PC-3 (cell line): ENCODE measurements at regions not wholly inside any gene's neighbourhood (a gene's known extent, or its start where the extent isn't known, plus 50 kb on each side); places are given as distances from the start of the nearest gene placed in this dataset.

Source experiments
- ATAC-seq: fragments of 200-7000 bp; cut with Tn5 transposase; 2 replicates; pipeline ENCODE4 v1.9.1; 2020; ENCODE audit warnings: mild to moderate bottlenecking, moderate library complexity
- BruUV-seq: library from RNA; stranded (reverse); fragments of 400-500 nt; replicated peaks from 2 replicates; lab custom pipeline; 2021; lab: Mats Ljungman, UMichigan
- CTCF ChIA-PET: fragments of 300-600 bp; sonication (Branson Sonifier 250); formaldehyde crosslinking; loops from one replicate; lab custom pipeline; 2022; ENCODE audit warnings: antibody characterized with exemption; lab: Charles Lee
- POLR2A ChIA-PET: fragments of 300-600 bp; sonication (Branson Sonifier 250); formaldehyde crosslinking; loops from one replicate; lab custom pipeline; 2022; ENCODE audit warnings: antibody characterized with exemption; ENCODE audit not compliant: unreplicated experiment; lab: Charles Lee
- DNase-seq: peaks from one replicate; pipeline ENCODE4 v3.0.0-alpha.2; 2015
- H2AFZ ChIP-seq: fragments of 300-600 bp; sonication (generic); 2 replicates; pipeline ENCODE4 v1.6.0; 2016; ENCODE audit warnings: antibody characterized with exemption, low read length
- H3F3A ChIP-seq: fragments of 300-600 bp; sonication (generic); one replicate; pipeline ENCODE4 v1.6.0; 2017; ENCODE audit warnings: antibody characterized with exemption, low read length, control low read depth, mild to moderate bottlenecking; ENCODE audit not compliant: unreplicated experiment
- H3K27ac ChIP-seq: fragments of 300-600 bp; sonication (generic); 2 replicates; pipeline ENCODE4 v1.5.1; 2016; ENCODE audit warnings: mild to moderate bottlenecking, low read length
- H3K27me3 ChIP-seq: fragments of 300-600 bp; sonication (generic); 2 replicates; pipeline ENCODE4 v1.6.1; 2016; ENCODE audit warnings: low read length, mixed read lengths
- H3K36me3 ChIP-seq: fragments of 300-600 bp; sonication (generic); 2 replicates; pipeline ENCODE4 v1.6.1; 2016; ENCODE audit warnings: low read depth, mixed run types, low read length, mixed read lengths
- H3K4me1 ChIP-seq: fragments of 300-600 bp; sonication (generic); 2 replicates; pipeline ENCODE4 v1.5.1; 2016; ENCODE audit warnings: low read length; ENCODE audit not compliant: insufficient read depth
- H3K4me2 ChIP-seq: fragments of 300-600 bp; sonication (generic); 2 replicates; pipeline ENCODE4 v1.6.0; 2016; ENCODE audit warnings: low read length
- H3K4me3 ChIP-seq: fragments of 300-600 bp; sonication (generic); 2 replicates; pipeline ENCODE4 v1.5.1; 2016; ENCODE audit warnings: mild to moderate bottlenecking, low read length, mixed read lengths
- H3K79me2 ChIP-seq: fragments of 300-600 bp; sonication (generic); 2 replicates; pipeline ENCODE4 v1.6.1; 2017; ENCODE audit warnings: low read length, mixed read lengths
- H3K9ac ChIP-seq: fragments of 300-600 bp; sonication (generic); 2 replicates; pipeline ENCODE4 v1.6.0; 2016; ENCODE audit warnings: mild to moderate bottlenecking, low read length
- H3K9me2 ChIP-seq: fragments of 300-600 bp; sonication (generic); replicated peaks from 2 replicates; pipeline ENCODE4 v1.6.1; 2016; ENCODE audit warnings: mixed run types, low read length, mixed read lengths
- H3K9me3 ChIP-seq: fragments of 300-600 bp; sonication (generic); 2 replicates; pipeline ENCODE4 v1.6.1; 2016; ENCODE audit warnings: low read length, mixed read lengths
- H4K20me1 ChIP-seq: fragments of 300-600 bp; sonication (generic); 2 replicates; pipeline ENCODE4 v1.6.1; 2016; ENCODE audit warnings: low read length, mixed read lengths
- CTCF ChIP-seq: fragments of 300-600 bp; sonication (generic); conservative IDR thresholded peaks from 2 replicates; pipeline ENCODE4 v1.5.1; 2017; ENCODE audit warnings: antibody characterized with exemption, low read depth, mild to moderate bottlenecking, low read length
- EZH2 ChIP-seq: fragments of 300-600 bp; sonication (generic); IDR thresholded peaks from one replicate; pipeline ENCODE4 v1.6.1; 2017; ENCODE audit warnings: antibody characterized with exemption, mild to moderate bottlenecking, low read length; ENCODE audit not compliant: unreplicated experiment
- EZH2phosphoT487 ChIP-seq: fragments of 300-600 bp; sonication (generic); IDR thresholded peaks from 2 replicates; pipeline ENCODE4 v1.6.1; 2018; ENCODE audit warnings: mild to moderate bottlenecking, antibody characterized with exemption, low read length, borderline replicate concordance
- intact Hi-C: fragments of 100-400 bp; cut with micrococcal nuclease; formaldehyde crosslinking; loops from 2 replicates; pipeline ENCODE4 v1.9.0; 2023

- Histone ChIP-seq H3K9me2 (no peaks in the 10 kb centered on the region), H2AFZ (no peak overlapping the region), H3K36me3 (no peaks in the 10 kb centered on the region), H3K27ac (no peak overlapping the region), H3K4me3 (no peak overlapping the region), H4K20me1 (no peaks in the 10 kb centered on the region), H3K4me1 (no peaks in the 10 kb centered on the region), H3F3A (no peaks in the 10 kb centered on the region), H3K9me3 (no peaks in the 10 kb centered on the region), H3K79me2 (no peaks in the 10 kb centered on the region), H3K27me3 (0 out of 2 replicates have a peak, but pooled peaks cover 5% of the 10 kb centered on the region), H3K4me2 (no peak overlapping the region), H3K9ac (no peak overlapping the region)
- no peak for TF ChIP-seq EZH2phosphoT487
- no peak for TF ChIP-seq EZH2
- TF ChIP-seq CTCF, result no peak
- ChIA-PET CTCF (no interaction called here), POLR2A (no interaction called here)
- intact Hi-C loops, result no loop called here
- DNase-seq (no peak), ATAC-seq (no peak)
- no TSS peak for BruUV-seq
These were observed 118.9 kb upstream of the IRX3 start for GRCh38 chr16:54405478-54405877.

- CTCF ChIA-PET, result no interaction called here
- intact Hi-C loops, result no loop called here
- no peaks in the 10 kb centered on the region for H3K9me2 ChIP-seq
- no peaks in the 10 kb centered on the region for H3K4me1 ChIP-seq
- H3K9me3 ChIP-seq, result no peaks in the 10 kb centered on the region
- H2AFZ ChIP-seq, result no peak overlapping the region
- H3F3A ChIP-seq, result no peaks in the 10 kb centered on the region
- POLR2A ChIA-PET, result no interaction called here
- DNase-seq (no peak), ATAC-seq (no peak)
- H3K9ac ChIP-seq, result no peak overlapping the region
- no peaks in the 10 kb centered on the region for H4K20me1 ChIP-seq
- H3K79me2 ChIP-seq, result no peaks in the 10 kb centered on the region
- no peak overlapping the region for H3K27ac ChIP-seq
- BruUV-seq, result no TSS peak
- H3K27me3 ChIP-seq, result 0 out of 2 replicates have a peak, but pooled peaks cover 2% of the 10 kb centered on the region
- no peak for TF ChIP-seq EZH2phosphoT487
- no peak for TF ChIP-seq CTCF
- TF ChIP-seq EZH2, result no peak
- no peak overlapping the region for H3K4me2 ChIP-seq
- no peak overlapping the region for H3K4me3 ChIP-seq
- no peaks in the 10 kb centered on the region for H3K36me3 ChIP-seq
These were observed 117.0 kb upstream of the IRX3 start for GRCh38 chr16:54403580-54403979.

GRCh38 chr16:54402873-54403272 lies 116.3 kb upstream of the IRX3 start:
- ChIA-PET CTCF (no interaction called here), POLR2A (no interaction called here)
- Histone ChIP-seq H4K20me1 (no peaks in the 10 kb centered on the region), H3K4me2 (no peak overlapping the region), H3F3A (no peaks in the 10 kb centered on the region), H3K36me3 (no peaks in the 10 kb centered on the region), H2AFZ (no peak overlapping the region), H3K27ac (no peak overlapping the region), H3K27me3 (no peaks in the 10 kb centered on the region), H3K4me3 (no peak overlapping the region), H3K9me3 (no peaks in the 10 kb centered on the region), H3K9me2 (no peaks in the 10 kb centered on the region), H3K79me2 (no peaks in the 10 kb centered on the region), H3K9ac (no peak overlapping the region), H3K4me1 (no peaks in the 10 kb centered on the region)
- ATAC-seq (no peak), DNase-seq (no peak)
- TF ChIP-seq EZH2 (no peak), CTCF (no peak), EZH2phosphoT487 (no peak)
- intact Hi-C loops, result no loop called here
- BruUV-seq, result no TSS peak
